ENCODE measurements at regions not wholly inside any gene's neighbourhood (a gene's known extent, or its start where the extent isn't known, plus 50 kb on each side); places are given as distances from the start of the nearest gene placed in this dataset.

GRCh38 chr9:12908895-12909294 is 134.1 kb downstream of the LURAP1L start:
- DNase-seq: no peak
- ChIA-PET CTCF (interaction anchor here (0.7 to 1.0 kb wide), 2 partner anchors 9 to 30 kb away, joined by 3 read pairs; no protein-coding TSS in a partner anchor), POLR2A (no interaction called here)
- TF ChIP-seq NFIC (IDR thresholded peaks at IDR 0.05; ENCODE audit: borderline replicate concordance) (no peak), NRF1 (IDR thresholded peaks at IDR 0.05; ENCODE audit: low read depth, low read length) (no peak), YY1 (IDR thresholded peaks at IDR 0.05; ENCODE audit: low read depth) (no peak), USF2 (IDR thresholded peaks at IDR 0.05; ENCODE audit: borderline replicate concordance, low read depth, low read length) (no peak), CHD2 (IDR thresholded peaks at IDR 0.05; ENCODE audit: low read length, partially characterized antibody) (no peak)
- Histone ChIP-seq H3K4me1 (ENCODE audit: control insufficient read depth in 1 of 2, insufficient read depth in 2 of 2, low read depth in 1 of 2, low read length in 1 of 2) (no peaks in the 10 kb centered on the region), H3K4me3 (ENCODE audit: low read depth in 2 of 2, low read length in 1 of 2) (no peak overlapping the region), H3F3A (replicated peaks; ENCODE audit: insufficient read depth) (no peaks in the 10 kb centered on the region), H3K9me2 (no peaks in the 10 kb centered on the region), H3K27ac (ENCODE audit: low read depth in 2 of 2, low read length in 1 of 2) (no peak overlapping the region), H3K79me2 (ENCODE audit: insufficient read depth) (no peaks in the 10 kb centered on the region), H3K4me2 (no peak overlapping the region), H3K9ac (no peak overlapping the region), H3K27me3 (ENCODE audit: insufficient read depth) (no peaks in the 10 kb centered on the region), H3K9me3 (no peaks in the 10 kb centered on the region), H2AFZ (ENCODE audit: low read depth) (no peak overlapping the region), H4K20me1 (ENCODE audit: insufficient read depth) (no peaks in the 10 kb centered on the region), H3K36me3 (replicated peaks in 1 of 2; ENCODE audit: control insufficient read depth in 1 of 2, insufficient read depth in 2 of 2, low read length in 1 of 2) (no peaks in the 10 kb centered on the region)
- WGBS (ENCODE audit: low lambda C conversion rate): 81% methylated on average over 3 of the region's 3 CpGs

GRCh38 chr9:12915366-12915954 is 140.6 kb downstream of the LURAP1L start:
- CTCF ChIA-PET: interaction anchor here (0.9 kb wide), 1 partner anchor 139 kb away, joined by 4 read pairs; no protein-coding TSS in a partner anchor
- Histone ChIP-seq H3K27ac (ENCODE audit: low read depth in 2 of 2, low read length in 1 of 2) (no peak overlapping the region), H3K4me3 (ENCODE audit: low read depth in 2 of 2, low read length in 1 of 2) (no peak overlapping the region), H3K4me1 (ENCODE audit: control insufficient read depth in 1 of 2, insufficient read depth in 2 of 2, low read depth in 1 of 2, low read length in 1 of 2) (no peaks in the 10 kb centered on the region; a peak in 1 of 4 replicates), H2AFZ (ENCODE audit: low read depth) (no peak overlapping the region), H3K79me2 (ENCODE audit: insufficient read depth) (no peaks in the 10 kb centered on the region), H3K9me2 (no peaks in the 10 kb centered on the region), H3F3A (replicated peaks; ENCODE audit: insufficient read depth) (no peaks in the 10 kb centered on the region), H3K9me3 (no peaks in the 10 kb centered on the region), H4K20me1 (ENCODE audit: insufficient read depth) (no peaks in the 10 kb centered on the region), H3K27me3 (ENCODE audit: insufficient read depth) (no peaks in the 10 kb centered on the region), H3K36me3 (replicated peaks in 1 of 2; ENCODE audit: control insufficient read depth in 1 of 2, insufficient read depth in 2 of 2, low read length in 1 of 2) (no peaks in the 10 kb centered on the region), H3K4me2 (no peak overlapping the region), H3K9ac (no peak overlapping the region)
- POLR2A ChIA-PET: no interaction called here
- 73% methylated on average over 3 of the region's 3 CpGs for WGBS (ENCODE audit: low lambda C conversion rate)
- TF ChIP-seq TCF12 (IDR thresholded peaks at IDR 0.05): no peak
- TF ChIP-seq MXI1 (IDR thresholded peaks at IDR 0.05; ENCODE audit: low read depth, low read length): no peak
- TF ChIP-seq MEF2A (IDR thresholded peaks at IDR 0.05; ENCODE audit: borderline replicate concordance, low read depth): no peak
- TF ChIP-seq EP300 (IDR thresholded peaks at IDR 0.05; ENCODE audit: borderline replicate concordance in 1 of 2, low read depth in 1 of 2, low read length in 1 of 2): no peak
- DNase-seq: no peak

GRCh38 chr9:12916042-12916441 is 141.2 kb downstream of the LURAP1L start:
- no peaks in the 10 kb centered on the region for H3F3A ChIP-seq (replicated peaks; ENCODE audit: insufficient read depth)
- 25% methylated on average over 1 of the region's 1 CpG for WGBS (ENCODE audit: low lambda C conversion rate)
- no peak for DNase-seq

More at GRCh38 chr9:12916042-12916441, 141.2 kb downstream of the LURAP1L start:
- no peaks in the 10 kb centered on the region for H3K9me2 ChIP-seq
- H3K9ac ChIP-seq: no peak overlapping the region
- POLR2A ChIA-PET: no interaction called here
- H3K79me2 ChIP-seq (ENCODE audit: insufficient read depth): no peaks in the 10 kb centered on the region
- no peak overlapping the region for H3K27ac ChIP-seq (ENCODE audit: low read depth in 2 of 2, low read length in 1 of 2)
- H3K9me3 ChIP-seq: no peaks in the 10 kb centered on the region
- no peaks in the 10 kb centered on the region for H3K27me3 ChIP-seq (ENCODE audit: insufficient read depth)
- H4K20me1 ChIP-seq (ENCODE audit: insufficient read depth): no peaks in the 10 kb centered on the region
- no peak overlapping the region for H3K4me2 ChIP-seq
- no peak overlapping the region for H3K4me3 ChIP-seq (ENCODE audit: low read depth in 2 of 2, low read length in 1 of 2)
- H3K36me3 ChIP-seq (replicated peaks in 1 of 2; ENCODE audit: control insufficient read depth in 1 of 2, insufficient read depth in 2 of 2, low read length in 1 of 2): no peaks in the 10 kb centered on the region
- no peaks in the 10 kb centered on the region; a peak in 1 of 4 replicates for H3K4me1 ChIP-seq (ENCODE audit: control insufficient read depth in 1 of 2, insufficient read depth in 2 of 2, low read depth in 1 of 2, low read length in 1 of 2)
- H2AFZ ChIP-seq (ENCODE audit: low read depth): no peak overlapping the region
- CTCF ChIA-PET: no interaction called here
- no peak for TF ChIP-seq REST (IDR thresholded peaks at IDR 0.05; ENCODE audit: low read depth, low read length)
- no peak for TF ChIP-seq USF2 (IDR thresholded peaks at IDR 0.05; ENCODE audit: borderline replicate concordance, low read depth, low read length)
